Endodermal cell (in vitro differentiated cells): ENCODE measurements at regions not wholly inside any gene's neighbourhood (a gene's known extent, or its start where the extent isn't known, plus 50 kb on each side); places are given as distances from the start of the nearest gene placed in this dataset.
A peak's percentile ranks its signal among the peaks of the same experiment; 100 is the strongest.

Source experiments
- DNase-seq: peaks from one replicate; pipeline ENCODE4 v3.0.0-alpha.2; 2017
- H3K27ac ChIP-seq: 2 replicates; pipeline ENCODE4 v1.5.1; 2013; ENCODE audit warnings: mild to moderate bottlenecking, low read depth, low read length, moderate library complexity
- H3K27me3 ChIP-seq: 2 replicates; pipeline ENCODE4 v1.6.1; 2013; ENCODE audit warnings: mild to moderate bottlenecking, low read length, moderate library complexity; ENCODE audit not compliant: insufficient read depth, control insufficient read depth, poor library complexity, severe bottlenecking
- H3K36me3 ChIP-seq: 2 replicates; pipeline ENCODE4 v1.7.0; 2013; ENCODE audit warnings: mild to moderate bottlenecking, low read length, moderate library complexity; ENCODE audit not compliant: control insufficient read depth, insufficient read depth
- H3K4me1 ChIP-seq: one replicate; pipeline ENCODE4 v1.7.0; 2013; ENCODE audit warnings: low read length; ENCODE audit not compliant: control insufficient read depth, insufficient read depth
- H3K4me3 ChIP-seq: 2 replicates; pipeline ENCODE4 v1.5.1; 2013; ENCODE audit warnings: mild to moderate bottlenecking, low read length, moderate library complexity
- H3K9ac ChIP-seq: 2 replicates; pipeline ENCODE4 v1.6.1; 2013; ENCODE audit warnings: mild to moderate bottlenecking, low read length, moderate library complexity; ENCODE audit not compliant: poor library complexity, severe bottlenecking; ENCODE audit errors: extremely low read depth
- H3K9me3 ChIP-seq: 2 replicates; pipeline ENCODE4 v1.6.1; 2013; ENCODE audit warnings: mild to moderate bottlenecking, low read length, moderate library complexity; ENCODE audit not compliant: control insufficient read depth
- H3K27ac Mint-ChIP-seq: 2 replicates; pipeline ENCODE4 v1.8.0; 2020; ENCODE audit warnings: mixed read lengths
- H3K27me3 Mint-ChIP-seq: 2 replicates; pipeline ENCODE4 v1.8.0; 2021; ENCODE audit warnings: mild to moderate bottlenecking, mixed read lengths; ENCODE audit not compliant: insufficient read depth
- H3K36me3 Mint-ChIP-seq: 2 replicates; pipeline ENCODE4 v1.8.0; 2020; ENCODE audit warnings: low read depth, mixed read lengths
- H3K4me1 Mint-ChIP-seq: 2 replicates; pipeline ENCODE4 v1.8.0; 2020; ENCODE audit warnings: mixed read lengths
- H3K4me3 Mint-ChIP-seq: 2 replicates; pipeline ENCODE4 v1.8.0; 2020; ENCODE audit warnings: mild to moderate bottlenecking, moderate library complexity, mixed read lengths
- H3K9me3 Mint-ChIP-seq: 2 replicates; pipeline ENCODE4 v1.8.0; 2020; ENCODE audit warnings: mild to moderate bottlenecking, mixed read lengths
- WGBS, 2 experiments: methylation state at CpG; one replicate each; pipeline versions ENCODE4 v1.1.5 to v1.1.7; 2013; ENCODE audit warnings: missing lambda C conversion rate in 2 of 2, mixed read lengths in 1 of 2; ENCODE audit not compliant: insufficient coverage in 1 of 2, insufficient read length in 1 of 2; 5-methylcytosine and 5-hydroxymethylcytosine counted together
- TF ChIP-seq, protein P1 (sequence below): fragments of 200-600 bp; sonication (generic); conservative IDR thresholded peaks from 2 replicates; pipeline ENCODE4 v1.5.0; 2021; ENCODE audit warnings: antibody characterized with exemption, mild to moderate bottlenecking

DNA sequence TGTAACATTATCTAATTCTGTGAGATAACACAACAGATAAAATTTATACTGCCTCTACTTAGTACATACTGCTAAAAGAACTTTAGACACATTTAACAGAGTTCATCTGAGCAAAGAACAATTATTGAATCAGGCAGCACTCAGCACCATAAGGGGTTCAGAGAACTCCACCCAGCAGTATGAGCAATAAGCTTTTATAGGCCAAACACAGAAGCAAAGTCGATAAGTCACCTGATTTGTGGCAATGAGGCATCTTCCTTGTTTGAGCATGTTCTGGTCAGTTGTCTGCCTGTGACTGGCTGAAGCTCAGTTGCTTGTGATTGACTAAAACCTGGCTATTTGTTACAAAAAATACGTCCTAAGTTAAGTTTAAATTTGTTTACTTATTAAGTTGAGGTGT lies 746.1 kb upstream of the DDX18 start:
- peaks cover 9% of the 10 kb centered on the region for H3K36me3 Mint-ChIP-seq
- H3K4me1 ChIP-seq: no peaks in the 10 kb centered on the region
- TF ChIP-seq, protein P1, sequence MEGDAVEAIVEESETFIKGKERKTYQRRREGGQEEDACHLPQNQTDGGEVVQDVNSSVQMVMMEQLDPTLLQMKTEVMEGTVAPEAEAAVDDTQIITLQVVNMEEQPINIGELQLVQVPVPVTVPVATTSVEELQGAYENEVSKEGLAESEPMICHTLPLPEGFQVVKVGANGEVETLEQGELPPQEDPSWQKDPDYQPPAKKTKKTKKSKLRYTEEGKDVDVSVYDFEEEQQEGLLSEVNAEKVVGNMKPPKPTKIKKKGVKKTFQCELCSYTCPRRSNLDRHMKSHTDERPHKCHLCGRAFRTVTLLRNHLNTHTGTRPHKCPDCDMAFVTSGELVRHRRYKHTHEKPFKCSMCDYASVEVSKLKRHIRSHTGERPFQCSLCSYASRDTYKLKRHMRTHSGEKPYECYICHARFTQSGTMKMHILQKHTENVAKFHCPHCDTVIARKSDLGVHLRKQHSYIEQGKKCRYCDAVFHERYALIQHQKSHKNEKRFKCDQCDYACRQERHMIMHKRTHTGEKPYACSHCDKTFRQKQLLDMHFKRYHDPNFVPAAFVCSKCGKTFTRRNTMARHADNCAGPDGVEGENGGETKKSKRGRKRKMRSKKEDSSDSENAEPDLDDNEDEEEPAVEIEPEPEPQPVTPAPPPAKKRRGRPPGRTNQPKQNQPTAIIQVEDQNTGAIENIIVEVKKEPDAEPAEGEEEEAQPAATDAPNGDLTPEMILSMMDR: no peak
- WGBS, 2 experiments: 63 to 67% methylated on average over 1 to 2 of the region's 2 CpGs
- peaks cover 2% of the 10 kb centered on the region for H3K27me3 Mint-ChIP-seq
- no peak for DNase-seq
- H3K9me3 Mint-ChIP-seq: peaks cover 22% of the 10 kb centered on the region
- H3K4me1 Mint-ChIP-seq: no peaks in the 10 kb centered on the region
- no peak overlapping the region for H3K9ac ChIP-seq
- H3K27me3 ChIP-seq: no peaks in the 10 kb centered on the region
- H3K36me3 ChIP-seq: no peaks in the 10 kb centered on the region
- H3K27ac ChIP-seq: no peak overlapping the region
- H3K4me3 Mint-ChIP-seq: no peak overlapping the region
- peaks cover 7% of the 10 kb centered on the region for H3K9me3 ChIP-seq
- H3K4me3 ChIP-seq: no peak overlapping the region
- H3K27ac Mint-ChIP-seq: no peak overlapping the region

DNA sequence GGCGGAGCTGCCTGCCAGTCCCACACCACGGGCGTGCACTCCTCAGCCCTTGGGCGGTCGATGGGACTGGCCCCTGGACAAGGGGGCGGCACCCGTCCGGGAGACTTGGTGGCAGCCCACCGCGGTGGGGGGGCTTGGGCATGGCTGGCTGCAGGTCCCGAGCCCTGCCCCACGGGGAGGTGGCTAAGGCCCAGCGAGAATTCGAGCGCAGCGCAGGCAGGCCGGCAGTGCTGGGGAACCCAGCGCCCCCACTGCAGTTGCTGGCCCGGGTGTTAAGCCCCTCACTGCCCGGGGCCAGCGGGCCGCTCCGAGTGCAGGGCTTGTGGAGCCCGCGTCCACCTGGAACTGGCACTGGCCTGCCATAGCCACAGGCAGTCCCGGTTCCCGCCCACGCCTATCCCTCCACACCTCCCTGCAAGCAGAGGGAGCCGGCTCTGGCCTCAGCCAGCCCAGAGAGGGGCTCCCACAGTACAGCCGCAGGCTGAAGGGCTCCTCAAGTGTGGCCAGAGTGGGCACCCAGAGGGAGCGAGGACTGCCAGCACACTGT lies 742.9 kb upstream of the DDX18 start:
- Histone ChIP-seq H3K9me3 (peaks cover 7% of the 10 kb centered on the region), H3K36me3 (no peaks in the 10 kb centered on the region), H3K27me3 (no peaks in the 10 kb centered on the region), H3K4me3 (no peak overlapping the region), H3K27ac (no peak overlapping the region), H3K9ac (no peak overlapping the region), H3K4me1 (no peaks in the 10 kb centered on the region)
- no peak overlapping the region for H3K27ac Mint-ChIP-seq
- H3K4me3 Mint-ChIP-seq: no peak overlapping the region
- TF ChIP-seq, protein P1: no peak
- H3K36me3 Mint-ChIP-seq: peaks cover 9% of the 10 kb centered on the region
- H3K27me3 Mint-ChIP-seq: peaks cover 2% of the 10 kb centered on the region
- no peak for DNase-seq
- 96 to 97% methylated on average over 19 to 31 of the region's 31 CpGs for WGBS, 2 experiments
- no peaks in the 10 kb centered on the region for H3K4me1 Mint-ChIP-seq
- peaks cover 24% of the 10 kb centered on the region for H3K9me3 Mint-ChIP-seq

DNA sequence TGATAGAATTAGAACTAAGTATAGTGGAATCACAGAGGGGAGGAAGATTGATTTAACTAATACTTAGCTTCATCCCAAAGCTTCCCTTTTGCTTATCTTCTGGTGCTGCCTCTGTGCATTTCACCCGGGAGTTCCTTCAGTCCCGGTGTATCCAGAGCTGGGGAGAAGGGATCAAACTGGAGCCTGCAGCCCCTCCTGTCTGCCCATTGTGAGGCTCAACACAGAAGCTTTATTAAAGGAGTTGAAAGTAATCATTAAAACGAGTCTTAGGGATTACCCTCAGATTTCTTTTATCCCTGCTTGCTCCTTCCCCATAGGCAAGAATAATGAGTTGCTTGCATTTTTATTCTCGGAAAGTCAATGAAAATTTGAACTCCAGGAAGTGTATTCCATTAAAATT lies 739.7 kb upstream of the DDX18 start:
- TF ChIP-seq, protein P1: no peak
- Histone ChIP-seq H3K4me3 (no peak overlapping the region), H3K9me3 (peaks cover 7% of the 10 kb centered on the region), H3K9ac (no peak overlapping the region), H3K27ac (peak overlapping the region; percentile 8), H3K4me1 (no peaks in the 10 kb centered on the region), H3K27me3 (no peaks in the 10 kb centered on the region), H3K36me3 (no peaks in the 10 kb centered on the region)
- no peak for DNase-seq
- H3K27me3 Mint-ChIP-seq: no peaks in the 10 kb centered on the region
- no peaks in the 10 kb centered on the region for H3K4me1 Mint-ChIP-seq
- H3K9me3 Mint-ChIP-seq: peaks cover 24% of the 10 kb centered on the region
- H3K36me3 Mint-ChIP-seq: peaks cover 9% of the 10 kb centered on the region
- 86 to 93% methylated on average over 3 to 4 of the region's 4 CpGs for whole genome bisulfite sequencing, 2 experiments
- no peak overlapping the region for H3K27ac Mint-ChIP-seq
- H3K4me3 Mint-ChIP-seq: no peak overlapping the region
